H9 (cell line): ENCODE measurements at regions not wholly inside any gene's neighbourhood (a gene's known extent, or its start where the extent isn't known, plus 50 kb on each side); places are given as distances from the start of the nearest gene placed in this dataset.

ENCODE experiments used
- DNase-seq: peaks from one replicate; pipeline ENCODE4 v3.0.0-alpha.2; 2017
- H2AFZ ChIP-seq: one replicate; pipeline ENCODE4 v1.6.1; 2013; ENCODE audit warnings: mild to moderate bottlenecking, low read length, control low read depth, moderate library complexity
- H2AK5ac ChIP-seq: 2 replicates; pipeline ENCODE4 v1.6.1; 2013; ENCODE audit warnings: low read length, control low read depth, mixed read lengths; ENCODE audit not compliant: insufficient read length
- H2BK120ac ChIP-seq: one replicate; pipeline ENCODE4 v1.6.1; 2013; ENCODE audit warnings: low read depth, mild to moderate bottlenecking, low read length, control low read depth, inconsistent platforms; ENCODE audit not compliant: poor library complexity, severe bottlenecking
- H2BK12ac ChIP-seq: 2 replicates; pipeline ENCODE4 v1.6.1; 2013; ENCODE audit warnings: low read length, control low read depth, mixed read lengths, low read depth; ENCODE audit not compliant: insufficient read length
- H2BK15ac ChIP-seq: 2 replicates; pipeline ENCODE4 v1.6.1; 2013; ENCODE audit warnings: low read depth, low read length, control low read depth
- H2BK20ac ChIP-seq: one replicate; pipeline ENCODE4 v1.6.1; 2013; ENCODE audit warnings: low read depth, mild to moderate bottlenecking, low read length, control low read depth, inconsistent platforms; ENCODE audit not compliant: poor library complexity, severe bottlenecking
- H2BK5ac ChIP-seq: 2 replicates; pipeline ENCODE4 v1.6.1; 2013; ENCODE audit warnings: low read length, control low read depth, mixed read lengths; ENCODE audit not compliant: insufficient read length
- H3K14ac ChIP-seq: 2 replicates; pipeline ENCODE4 v1.6.1; 2013; ENCODE audit warnings: low read length, control low read depth; ENCODE audit not compliant: insufficient read depth
- H3K18ac ChIP-seq: 2 replicates; pipeline ENCODE4 v1.6.1; 2013; ENCODE audit warnings: low read depth, mild to moderate bottlenecking, mixed read lengths, low read length, control low read depth; ENCODE audit not compliant: insufficient read length
- H3K23ac ChIP-seq: 2 replicates; pipeline ENCODE4 v1.6.1; 2013; ENCODE audit warnings: low read length, control low read depth, mixed read lengths, low read depth; ENCODE audit not compliant: insufficient read length
- H3K23me2 ChIP-seq: 2 replicates; pipeline ENCODE4 v1.6.1; 2013; ENCODE audit warnings: low read depth, mild to moderate bottlenecking, mixed read lengths, low read length, control low read depth; ENCODE audit not compliant: insufficient read length, poor library complexity, severe bottlenecking
- H3K27ac ChIP-seq: 2 replicates; pipeline ENCODE4 v1.5.1; 2013; ENCODE audit warnings: low read length, control low read depth, mixed read lengths, low read depth; ENCODE audit not compliant: insufficient read length
- H3K27me3 ChIP-seq: 2 replicates; pipeline ENCODE4 v1.6.1; 2013; ENCODE audit warnings: low read length, control low read depth, inconsistent platforms; ENCODE audit not compliant: insufficient read depth
- H3K4ac ChIP-seq: 2 replicates; pipeline ENCODE4 v1.6.1; 2013; ENCODE audit warnings: low read depth, mild to moderate bottlenecking, control low read depth, inconsistent platforms, low read length, moderate library complexity
- H3K4me1 ChIP-seq: 2 replicates; pipeline ENCODE4 v1.6.1; 2013; ENCODE audit warnings: low read length, control low read depth, inconsistent platforms; ENCODE audit not compliant: insufficient read depth
- H3K4me2 ChIP-seq: 2 replicates; pipeline ENCODE4 v1.6.1; 2013; ENCODE audit warnings: low read length, control low read depth, mixed read lengths; ENCODE audit not compliant: insufficient read length, insufficient read depth
- H3K56ac ChIP-seq: 2 replicates; pipeline ENCODE4 v1.6.1; 2013; ENCODE audit warnings: low read depth, mild to moderate bottlenecking, mixed read lengths, low read length, control low read depth; ENCODE audit not compliant: insufficient read length
- H3K79me1 ChIP-seq: 2 replicates; pipeline ENCODE4 v1.6.1; 2013; ENCODE audit warnings: low read depth, mild to moderate bottlenecking, moderate library complexity, low read length, control low read depth, inconsistent platforms; ENCODE audit not compliant: insufficient read depth, poor library complexity, severe bottlenecking
- H3K79me2 ChIP-seq: 2 replicates; pipeline ENCODE4 v1.6.1; 2013; ENCODE audit warnings: low read length, control low read depth, inconsistent platforms; ENCODE audit not compliant: insufficient read depth
- H3K9ac ChIP-seq: 2 replicates; pipeline ENCODE4 v1.6.1; 2013; ENCODE audit warnings: low read length, control low read depth, mixed read lengths; ENCODE audit not compliant: insufficient read length; ENCODE audit errors: extremely low read depth
- H3K9me3 ChIP-seq: one replicate; pipeline ENCODE4 v1.6.1; 2013; ENCODE audit warnings: low read depth, low read length, inconsistent platforms; ENCODE audit not compliant: control insufficient read depth
- H3T11ph ChIP-seq: one replicate; pipeline ENCODE4 v1.6.1; 2013; ENCODE audit warnings: mild to moderate bottlenecking, low read length, control low read depth, inconsistent platforms
- H4K20me1 ChIP-seq: one replicate; pipeline ENCODE4 v1.6.1; 2013; ENCODE audit not compliant: control insufficient read depth, insufficient read length, insufficient read depth
- H4K5ac ChIP-seq: 2 replicates; pipeline ENCODE4 v1.6.1; 2013; ENCODE audit warnings: low read depth, mild to moderate bottlenecking, mixed read lengths, low read length, control low read depth; ENCODE audit not compliant: insufficient read length
- H4K8ac ChIP-seq: replicated peaks from 2 replicates; pipeline ENCODE4 v1.6.1; 2013; ENCODE audit warnings: low read length, control low read depth, mixed read lengths, low read depth; ENCODE audit not compliant: insufficient read length
- H4K91ac ChIP-seq: 2 replicates; pipeline ENCODE4 v1.6.1; 2013; ENCODE audit warnings: low read depth, mild to moderate bottlenecking, moderate library complexity, mixed read lengths, low read length, control low read depth; ENCODE audit not compliant: insufficient read length
- H3K27ac Mint-ChIP-seq, 3 experiments: 2 replicates in 2 of 3; 3 replicates in 1 of 3; pipeline ENCODE4 v1.8.0; 2020 to 2021; ENCODE audit warnings: mixed read lengths in 3 of 3, mild to moderate bottlenecking in 1 of 3, moderate library complexity in 1 of 3
- H3K27me3 Mint-ChIP-seq: 2 replicates; pipeline ENCODE4 v1.8.0; 2021; ENCODE audit warnings: low read depth, mild to moderate bottlenecking, moderate library complexity, mixed read lengths
- H3K36me3 Mint-ChIP-seq, 3 experiments: 2 replicates in 2 of 3; 3 replicates in 1 of 3; pipeline ENCODE4 v1.8.0; 2020 to 2021; ENCODE audit warnings: low read depth in 3 of 3, mixed read lengths in 3 of 3; ENCODE audit not compliant: insufficient read depth in 1 of 3
- H3K4me1 Mint-ChIP-seq, 2 experiments: 2 replicates each; pipeline ENCODE4 v1.8.0; 2020; ENCODE audit warnings: mixed read lengths in 2 of 2
- H3K4me3 Mint-ChIP-seq, 2 experiments: 2 replicates in 1 of 2; 3 replicates in 1 of 2; pipeline ENCODE4 v1.8.0; 2020 to 2021; ENCODE audit warnings: mild to moderate bottlenecking in 2 of 2, mixed read lengths in 2 of 2, moderate library complexity in 1 of 2
- H3K9me3 Mint-ChIP-seq, 2 experiments: 2 replicates in 1 of 2; 3 replicates in 1 of 2; pipeline ENCODE4 v1.8.0; 2020; ENCODE audit warnings: mild to moderate bottlenecking in 2 of 2, mixed read lengths in 2 of 2, moderate library complexity in 1 of 2
- WGBS: extraction: QIAGEN DNeasy Blood & Tissue Kit; methylation state at CpG from one replicate; pipeline ENCODE4 v1.1.7; 2013; ENCODE audit warnings: missing lambda C conversion rate, low lambda C conversion rate, mixed read lengths; ENCODE audit not compliant: insufficient read length; ENCODE audit errors: extremely low coverage; 5-methylcytosine and 5-hydroxymethylcytosine counted together
- TF ChIP-seq, protein P1 (sequence below): fragments of 200-600 bp; sonication (generic); conservative IDR thresholded peaks from 3 replicates; pipeline ENCODE4 v1.8.0; 2021; ENCODE audit warnings: antibody characterized with exemption, mild to moderate bottlenecking

DNA sequence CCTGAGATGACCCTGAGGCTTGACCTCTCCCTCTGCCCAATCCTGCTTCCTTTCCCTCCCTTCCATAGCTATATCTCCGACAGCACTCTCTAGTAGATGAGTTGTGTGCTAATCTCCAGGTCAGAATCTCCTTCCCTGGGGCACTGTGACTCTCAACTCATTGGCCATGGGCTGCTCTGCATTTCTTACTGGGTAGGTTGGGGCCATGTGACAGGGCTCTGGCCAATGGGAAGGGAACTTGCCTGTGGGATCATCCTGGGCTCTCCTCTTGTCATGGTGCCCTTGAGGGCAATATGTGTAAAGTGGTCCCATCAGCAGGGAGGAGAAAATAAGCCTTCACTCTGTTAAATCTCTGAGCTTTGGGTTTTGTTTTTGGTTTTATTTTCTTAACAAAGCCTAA lies 80.1 kb upstream of the ANKRD1 start:
- Histone ChIP-seq H3K4me2 (no peak overlapping the region), H2AFZ (no peak overlapping the region), H3K9ac (no peak overlapping the region), H2AK5ac (no peak overlapping the region), H2BK12ac (no peak overlapping the region), H2BK120ac (no peak overlapping the region), H3K9me3 (no peaks in the 10 kb centered on the region), H2BK15ac (no peak overlapping the region), H4K20me1 (no peaks in the 10 kb centered on the region), H3K23me2 (no peaks in the 10 kb centered on the region), H3K27me3 (no peaks in the 10 kb centered on the region; the same call in 1 of the 2 replicates), H3K18ac (no peak overlapping the region), H3K79me2 (no peaks in the 10 kb centered on the region), H3K79me1 (no peaks in the 10 kb centered on the region), H3K4ac (no peak overlapping the region), H4K8ac (no peak overlapping the region), H3K14ac (no peak overlapping the region), H4K91ac (no peak overlapping the region), H4K5ac (no peak overlapping the region), H3K4me1 (no peaks in the 10 kb centered on the region), H3K27ac (no peak overlapping the region), H2BK5ac (no peak overlapping the region), H3K56ac (no peak overlapping the region), H3T11ph (no peak overlapping the region), H3K23ac (no peak overlapping the region), H2BK20ac (no peak overlapping the region)
- WGBS, result no CpG with 5 or more reads among the region's 1 CpG
- DNase-seq, result no peak
- H3K27ac Mint-ChIP-seq, result no peak overlapping the region
- no peaks in the 10 kb centered on the region; a peak in 1 of 5 replicates for H3K9me3 Mint-ChIP-seq
- H3K4me1 Mint-ChIP-seq, result no peaks in the 10 kb centered on the region
- TF ChIP-seq, protein P1, sequence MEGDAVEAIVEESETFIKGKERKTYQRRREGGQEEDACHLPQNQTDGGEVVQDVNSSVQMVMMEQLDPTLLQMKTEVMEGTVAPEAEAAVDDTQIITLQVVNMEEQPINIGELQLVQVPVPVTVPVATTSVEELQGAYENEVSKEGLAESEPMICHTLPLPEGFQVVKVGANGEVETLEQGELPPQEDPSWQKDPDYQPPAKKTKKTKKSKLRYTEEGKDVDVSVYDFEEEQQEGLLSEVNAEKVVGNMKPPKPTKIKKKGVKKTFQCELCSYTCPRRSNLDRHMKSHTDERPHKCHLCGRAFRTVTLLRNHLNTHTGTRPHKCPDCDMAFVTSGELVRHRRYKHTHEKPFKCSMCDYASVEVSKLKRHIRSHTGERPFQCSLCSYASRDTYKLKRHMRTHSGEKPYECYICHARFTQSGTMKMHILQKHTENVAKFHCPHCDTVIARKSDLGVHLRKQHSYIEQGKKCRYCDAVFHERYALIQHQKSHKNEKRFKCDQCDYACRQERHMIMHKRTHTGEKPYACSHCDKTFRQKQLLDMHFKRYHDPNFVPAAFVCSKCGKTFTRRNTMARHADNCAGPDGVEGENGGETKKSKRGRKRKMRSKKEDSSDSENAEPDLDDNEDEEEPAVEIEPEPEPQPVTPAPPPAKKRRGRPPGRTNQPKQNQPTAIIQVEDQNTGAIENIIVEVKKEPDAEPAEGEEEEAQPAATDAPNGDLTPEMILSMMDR, result no peak
- no peaks in the 10 kb centered on the region for H3K36me3 Mint-ChIP-seq
- no peak overlapping the region for H3K4me3 Mint-ChIP-seq
- peaks cover 24% of the 10 kb centered on the region for H3K27me3 Mint-ChIP-seq
